ENCODE measurements at regions not wholly inside any gene's neighbourhood (a gene's known extent, or its start where the extent isn't known, plus 50 kb on each side); places are given as distances from the start of the nearest gene placed in this dataset.

- Histone ChIP-seq H3K9me3 (ENCODE audit: control insufficient read depth in 1 of 2, insufficient read depth in 1 of 2, low read length in 2 of 2) (peaks cover 0 to 3% of the 10 kb centered on the region in 2 experiments), H3K4me1 (ENCODE audit: insufficient read depth, low read length) (no peaks in the 10 kb centered on the region), H3K36me3 (ENCODE audit: insufficient read depth, low read length) (no peaks in the 10 kb centered on the region), H3K4me3 (ENCODE audit: low read length) (no peak overlapping the region), H3K27ac (ENCODE audit: low read depth in 1 of 2, low read length in 2 of 2) (no peak overlapping the region), H3K27me3 (ENCODE audit: control insufficient read depth in 1 of 2, insufficient read depth in 2 of 2, low read length in 2 of 2) (no peaks in the 10 kb centered on the region)
- H3K4me3 Mint-ChIP-seq, result no peak overlapping the region
- no peaks in the 10 kb centered on the region for H3K27me3 Mint-ChIP-seq
- H3K27ac Mint-ChIP-seq, result no peak overlapping the region
- intact Hi-C loops (cut with DNase I, micrococcal nuclease), result no loop called here
- H3K36me3 Mint-ChIP-seq (ENCODE audit: low read depth), result no peaks in the 10 kb centered on the region
- H3K4me1 Mint-ChIP-seq (ENCODE audit: low read depth), result no peaks in the 10 kb centered on the region
- CTCF ChIA-PET, result no interaction called here
- TF ChIP-seq CTCF (IDR thresholded peaks at IDR 0.05), result no peak
- no peak for DNase-seq
- H3K9me3 Mint-ChIP-seq, result peaks cover 4% of the 10 kb centered on the region
- no peak for ATAC-seq (ENCODE audit: poor library complexity)
- POLR2A ChIA-PET, result no interaction called here
Observed at GRCh38 chr20:16216227-16216913, 356.9 kb downstream of the KIF16B start.

GRCh38 chr20:16215041-16215440 is 358.2 kb downstream of the KIF16B start:
- DNase-seq, result no peak
- Histone ChIP-seq H3K9me3 (ENCODE audit: control insufficient read depth in 1 of 2, insufficient read depth in 1 of 2, low read length in 2 of 2) (no peaks in the 10 kb centered on the region), H3K4me3 (ENCODE audit: low read length) (no peak overlapping the region), H3K27ac (ENCODE audit: low read depth in 1 of 2, low read length in 2 of 2) (no peak overlapping the region), H3K27me3 (ENCODE audit: control insufficient read depth in 1 of 2, insufficient read depth in 2 of 2, low read length in 2 of 2) (no peaks in the 10 kb centered on the region), H3K4me1 (ENCODE audit: insufficient read depth, low read length) (no peaks in the 10 kb centered on the region), H3K36me3 (ENCODE audit: insufficient read depth, low read length) (no peaks in the 10 kb centered on the region)
- ATAC-seq (ENCODE audit: poor library complexity), result no peak
- CTCF ChIA-PET, result no interaction called here
- no peaks in the 10 kb centered on the region for H3K27me3 Mint-ChIP-seq
- intact Hi-C loops (cut with DNase I, micrococcal nuclease), result no loop called here
- no peaks in the 10 kb centered on the region for H3K4me1 Mint-ChIP-seq (ENCODE audit: low read depth)
- no peaks in the 10 kb centered on the region for H3K36me3 Mint-ChIP-seq (ENCODE audit: low read depth)
- no peaks in the 10 kb centered on the region for H3K9me3 Mint-ChIP-seq
- POLR2A ChIA-PET, result no interaction called here
- H3K4me3 Mint-ChIP-seq, result no peak overlapping the region
- TF ChIP-seq CTCF (IDR thresholded peaks at IDR 0.05), result no peak
- H3K27ac Mint-ChIP-seq, result no peak overlapping the region

GRCh38 chr20:16212790-16213189 is 360.5 kb downstream of the KIF16B start:
- ATAC-seq (ENCODE audit: poor library complexity), result no peak
- H3K36me3 Mint-ChIP-seq (ENCODE audit: low read depth), result no peaks in the 10 kb centered on the region
- H3K4me1 Mint-ChIP-seq (ENCODE audit: low read depth), result no peaks in the 10 kb centered on the region

More at GRCh38 chr20:16212790-16213189, 360.5 kb downstream of the KIF16B start:
- Histone ChIP-seq H3K4me1 (ENCODE audit: insufficient read depth, low read length) (no peaks in the 10 kb centered on the region), H3K9me3 (ENCODE audit: control insufficient read depth in 1 of 2, insufficient read depth in 1 of 2, low read length in 2 of 2) (no peaks in the 10 kb centered on the region), H3K27me3 (ENCODE audit: control insufficient read depth in 1 of 2, insufficient read depth in 2 of 2, low read length in 2 of 2) (no peaks in the 10 kb centered on the region), H3K27ac (ENCODE audit: low read depth in 1 of 2, low read length in 2 of 2) (no peak overlapping the region), H3K36me3 (ENCODE audit: insufficient read depth, low read length) (no peaks in the 10 kb centered on the region), H3K4me3 (ENCODE audit: low read length) (no peak overlapping the region)
- no peak overlapping the region for H3K27ac Mint-ChIP-seq
- H3K4me3 Mint-ChIP-seq, result no peak overlapping the region
- DNase-seq, result no peak
- H3K9me3 Mint-ChIP-seq, result peaks cover 3% of the 10 kb centered on the region
- intact Hi-C loops (cut with DNase I, micrococcal nuclease), result no loop called here
- POLR2A ChIA-PET, result no interaction called here
- no peaks in the 10 kb centered on the region for H3K27me3 Mint-ChIP-seq
- no peak for TF ChIP-seq CTCF (IDR thresholded peaks at IDR 0.05)
- CTCF ChIA-PET, result interaction anchor here (0.7 kb wide), 1 partner anchor 19 kb away, joined by 3 read pairs; no protein-coding TSS in a partner anchor

Data from CD4-positive, alpha-beta T cell (primary cell).